GM08714 (cell line): ENCODE measurements at regions not wholly inside any gene's neighbourhood (a gene's known extent, or its start where the extent isn't known, plus 50 kb on each side); places are given as distances from the start of the nearest gene placed in this dataset.

ENCODE experiments used
- H3K4me3 ChIP-seq: fragments of 200-500 bp; sonication (Bioruptor generic); 2 replicates; pipeline ENCODE4 v1.5.1; 2014; ENCODE audit warnings: mild to moderate bottlenecking, low read length, inconsistent platforms
- ZNF274 ChIP-seq: IDR thresholded peaks from 2 replicates; pipeline ENCODE4 v1.6.1; 2012; ENCODE audit warnings: mild to moderate bottlenecking, low read depth, low read length

GRCh38 chr3:193971261-193971751 lies 164.6 kb upstream of the HES1 start:
- H3K4me3 ChIP-seq = no peak overlapping the region; the same call in 1 of the 2 replicates
- no peak for TF ChIP-seq ZNF274

DNA sequence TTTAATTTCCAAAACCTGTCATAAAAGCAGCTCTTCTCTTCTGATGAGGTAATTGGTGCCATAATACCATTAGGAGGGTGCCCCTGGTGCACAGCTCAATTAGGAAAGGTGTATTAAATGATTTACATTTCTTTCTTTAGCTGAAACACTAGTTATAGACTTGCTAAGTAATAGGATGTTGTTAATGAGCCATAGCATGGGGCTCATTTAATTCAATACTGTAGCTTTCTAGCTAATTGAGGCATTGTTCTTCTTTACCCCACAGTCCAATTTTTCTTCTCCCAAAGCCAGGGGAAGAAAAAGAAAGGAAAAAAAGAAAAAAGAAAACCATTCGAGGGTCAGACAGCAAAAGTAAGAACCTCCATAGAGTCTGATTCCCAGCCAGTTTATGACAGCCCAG lies 164.0 kb upstream of the HES1 start:
- H3K4me3 ChIP-seq = no peak overlapping the region
- no peak for TF ChIP-seq ZNF274

DNA sequence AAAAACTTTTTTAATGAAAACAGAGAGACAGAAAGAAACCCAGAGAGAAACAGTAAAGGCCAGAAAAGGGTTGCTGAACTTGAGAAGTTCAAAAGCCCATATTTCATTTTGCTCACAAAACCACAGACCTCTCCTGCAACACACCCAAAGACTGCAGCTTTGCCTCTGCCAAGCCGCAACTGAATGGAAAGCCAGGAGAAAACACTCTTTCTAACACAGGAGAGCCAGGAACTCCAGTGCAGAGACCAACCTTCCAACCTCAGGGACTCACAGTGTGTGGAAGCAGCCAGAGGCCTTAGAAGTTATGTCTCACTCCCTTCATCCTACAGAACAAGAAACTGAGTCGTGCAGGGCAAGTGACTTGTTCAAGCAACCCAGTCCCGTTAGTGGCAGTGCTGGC lies 163.1 kb upstream of the HES1 start:
- H3K4me3 ChIP-seq = no peak overlapping the region
- TF ChIP-seq ZNF274 = no peak

GRCh38 chr3:193974191-193974652 lies 161.7 kb upstream of the HES1 start:
- no peak for TF ChIP-seq ZNF274
- H3K4me3 ChIP-seq = no peak overlapping the region

DNA sequence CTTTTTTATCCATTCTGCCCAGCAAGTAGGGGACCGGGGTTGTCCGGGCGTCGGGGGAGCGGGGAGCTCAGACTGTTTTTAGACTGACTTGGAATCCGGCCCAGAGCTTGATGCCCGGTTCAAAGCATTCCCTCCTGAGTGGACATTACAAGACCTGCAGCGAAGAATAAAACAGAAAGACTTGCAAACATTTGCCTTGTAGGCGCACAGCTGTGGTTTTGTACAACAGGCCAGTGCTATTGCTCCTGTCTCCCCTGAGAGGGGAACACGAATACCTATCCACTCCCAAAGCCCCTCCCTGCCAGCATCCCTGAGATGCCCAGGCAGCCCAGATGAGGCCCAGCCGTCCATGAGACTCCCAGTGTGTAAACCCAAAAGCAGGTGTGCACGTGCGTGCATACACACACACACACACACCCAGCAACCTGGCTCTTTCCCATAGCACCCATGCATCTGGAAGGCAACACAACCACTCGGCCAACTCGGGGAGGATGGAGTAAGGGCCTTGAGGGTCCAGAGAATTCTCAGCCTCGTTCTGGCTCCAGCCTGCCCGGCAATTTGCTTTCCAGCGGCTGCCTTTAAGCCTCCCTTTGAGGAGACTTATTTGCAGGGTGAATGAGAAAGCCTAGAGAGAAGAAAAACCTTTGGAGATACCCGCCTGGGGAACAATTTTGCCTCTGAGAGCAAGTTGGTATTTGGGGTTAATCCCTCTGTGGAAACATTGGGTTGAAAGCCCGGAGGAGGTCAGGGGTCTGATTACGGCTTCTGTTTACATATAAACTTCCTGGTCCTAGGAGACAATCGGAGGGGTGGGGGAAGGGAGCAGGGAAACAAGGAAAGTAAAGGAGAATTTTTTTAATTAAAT lies 161.0 kb upstream of the HES1 start:
- no peak for TF ChIP-seq ZNF274
- no peak overlapping the region for H3K4me3 ChIP-seq

GRCh38 chr3:193977622-193978021 lies 158.3 kb upstream of the HES1 start:
- H3K4me3 ChIP-seq = no peak overlapping the region
- no peak for TF ChIP-seq ZNF274

DNA sequence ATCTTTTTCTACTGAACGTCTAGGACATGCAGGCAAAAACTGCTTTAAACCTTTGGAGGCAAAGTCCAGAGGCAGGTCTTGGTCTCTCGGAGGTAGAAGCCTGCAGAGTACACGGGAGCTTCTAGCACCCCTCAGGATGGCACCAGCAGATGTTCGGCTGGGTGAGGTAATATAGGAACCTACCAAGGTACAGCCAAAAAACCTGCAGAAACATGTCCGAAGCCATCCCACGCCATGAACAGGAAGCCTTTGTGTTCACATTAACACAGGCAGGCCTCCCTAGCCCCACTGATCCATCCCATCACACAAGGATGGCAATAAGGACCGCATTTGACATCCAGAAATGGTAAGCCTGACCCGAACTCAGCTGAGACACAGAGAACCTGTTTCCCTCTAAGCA lies 157.9 kb upstream of the HES1 start:
- no peak overlapping the region for H3K4me3 ChIP-seq
- TF ChIP-seq ZNF274 = no peak

DNA sequence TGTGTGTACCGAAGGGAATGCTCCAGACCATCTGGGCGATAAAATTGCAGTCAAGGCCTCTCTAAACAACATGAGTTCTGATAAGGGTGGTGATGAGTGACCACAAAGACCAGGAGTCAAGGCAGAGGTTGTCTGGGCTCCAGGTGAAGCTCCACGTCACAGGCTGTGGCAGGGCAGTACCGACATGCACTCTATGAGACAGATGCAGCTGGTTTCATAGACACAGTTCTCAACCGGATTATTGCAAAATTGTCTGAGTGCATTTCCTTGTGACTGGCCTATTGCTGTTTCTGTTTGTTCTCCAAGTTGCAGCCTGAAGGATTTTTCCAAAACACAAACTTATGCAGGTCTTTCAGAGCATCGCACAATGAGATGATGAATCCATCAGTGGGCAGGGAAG lies 157.5 kb upstream of the HES1 start:
- no peak overlapping the region for H3K4me3 ChIP-seq
- TF ChIP-seq ZNF274 = no peak

DNA sequence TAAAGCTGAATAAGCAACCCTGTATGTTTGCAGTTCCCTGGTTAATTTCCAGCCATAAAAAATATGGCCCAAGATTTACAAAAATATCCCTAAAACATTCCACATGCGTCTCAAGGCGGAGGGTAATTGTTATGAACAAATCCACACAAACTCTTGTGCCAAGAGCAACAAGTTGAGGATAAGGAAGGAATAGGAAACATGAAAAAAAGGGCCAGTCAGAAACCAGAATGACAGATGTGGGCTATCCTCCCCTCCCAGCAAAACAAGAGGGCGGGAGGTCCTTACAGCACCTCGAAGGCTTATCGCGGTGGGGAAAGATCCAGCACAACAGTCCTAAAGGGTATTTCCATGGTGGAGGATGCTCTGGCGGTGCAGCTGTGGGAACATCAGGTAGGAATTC lies 155.6 kb upstream of the HES1 start:
- no peak overlapping the region for H3K4me3 ChIP-seq
- TF ChIP-seq ZNF274 = no peak

GRCh38 chr3:193980905-193981304 lies 155.0 kb upstream of the HES1 start:
- TF ChIP-seq ZNF274 = no peak
- no peak overlapping the region for H3K4me3 ChIP-seq

DNA sequence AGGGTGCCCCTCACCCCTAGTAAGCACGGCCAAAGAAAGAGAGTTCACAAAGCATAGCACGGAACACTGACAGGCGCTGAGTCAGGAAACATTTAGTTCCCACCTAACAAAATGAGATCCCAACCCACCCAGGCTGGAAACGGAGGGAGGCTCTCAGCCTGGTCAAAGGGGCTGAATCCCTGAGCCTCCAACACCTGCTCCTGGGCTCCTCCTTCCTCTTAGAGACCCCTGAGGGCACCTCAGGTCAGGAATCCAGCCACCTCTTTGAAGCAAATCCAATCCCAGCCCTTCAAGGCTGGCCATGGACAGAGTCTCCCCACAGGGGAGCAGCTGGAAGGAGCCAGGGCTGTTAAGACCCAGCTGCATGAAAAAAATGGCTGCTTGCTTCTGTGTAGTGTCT lies 154.4 kb upstream of the HES1 start:
- TF ChIP-seq ZNF274 = no peak
- no peak overlapping the region for H3K4me3 ChIP-seq

DNA sequence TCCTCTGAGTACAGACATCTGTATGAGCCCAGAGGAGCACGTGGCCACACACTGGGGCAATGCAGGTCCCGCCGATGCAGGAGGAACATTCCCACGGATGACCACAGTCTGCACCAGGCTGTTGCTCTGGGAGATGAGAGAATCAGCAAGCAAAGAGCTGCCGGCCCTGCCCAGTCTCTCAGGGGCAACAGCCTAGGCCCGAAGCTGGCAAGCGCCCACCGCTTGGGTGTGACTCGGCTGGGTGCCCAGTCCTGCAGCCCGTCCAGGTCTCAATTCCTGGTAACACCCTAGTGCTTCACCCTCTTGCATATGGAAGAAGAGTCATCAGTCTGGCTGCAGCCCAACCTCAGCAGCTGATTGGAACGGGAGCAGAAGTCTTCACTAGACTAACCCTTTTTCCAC lies 153.7 kb upstream of the HES1 start:
- TF ChIP-seq ZNF274 = no peak
- no peak overlapping the region for H3K4me3 ChIP-seq

GRCh38 chr3:193983846-193984818 lies 151.8 kb upstream of the HES1 start:
- TF ChIP-seq ZNF274 = no peak
- no peak overlapping the region for H3K4me3 ChIP-seq

DNA sequence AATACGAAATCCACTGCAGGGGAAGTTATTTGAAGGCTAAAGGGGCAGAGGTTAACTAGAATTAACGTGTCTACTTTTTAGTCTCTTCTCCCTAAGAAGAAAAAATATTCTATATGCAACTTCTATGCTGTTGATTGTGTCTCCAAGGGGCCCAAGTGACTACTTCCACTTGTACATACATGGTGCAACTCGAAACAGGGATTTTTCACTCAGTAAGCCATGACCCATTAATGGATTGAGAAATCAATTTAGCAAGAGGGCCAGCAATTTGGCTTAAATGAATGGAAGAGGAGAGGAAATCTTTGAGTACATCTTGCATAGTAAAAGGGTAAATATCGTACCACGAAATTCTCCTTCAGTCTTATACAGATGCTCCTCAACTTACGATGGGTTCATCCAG lies 151.1 kb upstream of the HES1 start:
- no peak for TF ChIP-seq ZNF274
- H3K4me3 ChIP-seq = no peak overlapping the region
